NCI-H1092 treated with DMSO at 0.1 percent for 48 hours (cell line): ENCODE measurements at regions not wholly inside any gene's neighbourhood (a gene's known extent, or its start where the extent isn't known, plus 50 kb on each side); places are given as distances from the start of the nearest gene placed in this dataset.

Experiments
- DNase-seq: peaks from one replicate; lab custom pipeline; 2025; lab: John Stamatoyannopoulos, UW

GRCh38 chr15:97346221-97346620, 614.3 kb upstream of the ARRDC4 start:
- DNase-seq, result no peak

GRCh38 chr15:97350813-97351212, 609.7 kb upstream of the ARRDC4 start:
- DNase-seq, result no peak

GRCh38 chr15:97383516-97383915, 577.0 kb upstream of the ARRDC4 start:
- DNase-seq, result no peak

- no peak for DNase-seq
These were observed 573.6 kb upstream of the ARRDC4 start for GRCh38 chr15:97386940-97387339.

- DNase-seq, result no peak
These were observed 559.3 kb upstream of the ARRDC4 start for GRCh38 chr15:97401195-97401594.

- no peak for DNase-seq
These were observed 558.5 kb upstream of the ARRDC4 start for GRCh38 chr15:97401970-97402369.

GRCh38 chr15:97406841-97407240, 553.7 kb upstream of the ARRDC4 start:
- no peak for DNase-seq

GRCh38 chr15:97410897-97411575, 549.5 kb upstream of the ARRDC4 start:
- no peak for DNase-seq

- no peak for DNase-seq
These were observed 540.4 kb upstream of the ARRDC4 start for GRCh38 chr15:97420130-97420529.

GRCh38 chr15:97425596-97425995, 534.9 kb upstream of the ARRDC4 start:
- DNase-seq, result no peak

- DNase-seq, result no peak
These were observed 517.4 kb upstream of the ARRDC4 start for GRCh38 chr15:97443101-97443500.

- no peak for DNase-seq
These were observed 514.4 kb upstream of the ARRDC4 start for GRCh38 chr15:97446138-97446537.

GRCh38 chr15:97456521-97457202, 503.8 kb upstream of the ARRDC4 start:
- no peak for DNase-seq

GRCh38 chr15:97457203-97457847, 503.2 kb upstream of the ARRDC4 start:
- no peak for DNase-seq

GRCh38 chr15:97459771-97460170, 500.7 kb upstream of the ARRDC4 start:
- no peak for DNase-seq

- DNase-seq, result no peak
These were observed 499.3 kb upstream of the ARRDC4 start for GRCh38 chr15:97461226-97461625.

- no peak for DNase-seq
These were observed 496.8 kb upstream of the ARRDC4 start for GRCh38 chr15:97463696-97464095.

GRCh38 chr15:97470417-97470816, 490.1 kb upstream of the ARRDC4 start:
- DNase-seq, result no peak

- no peak for DNase-seq
These were observed 486.9 kb upstream of the ARRDC4 start for GRCh38 chr15:97473627-97474026.

- DNase-seq, result no peak
These were observed 480.5 kb upstream of the ARRDC4 start for GRCh38 chr15:97479957-97480356.

GRCh38 chr15:97482521-97482920, 478.0 kb upstream of the ARRDC4 start:
- no peak for DNase-seq

GRCh38 chr15:97483232-97483631, 477.3 kb upstream of the ARRDC4 start:
- no peak for DNase-seq

- DNase-seq, result no peak
These were observed 470.1 kb upstream of the ARRDC4 start for GRCh38 chr15:97490429-97490828.
